ENCODE measurements at regions not wholly inside any gene's neighbourhood (a gene's known extent, or its start where the extent isn't known, plus 50 kb on each side); places are given as distances from the start of the nearest gene placed in this dataset.
"Not testable (repeated sequence)": the region's sequence is repeated elsewhere in the genome, so short reads cannot be mapped to it uniquely, and the experiment has no call there.

DNA sequence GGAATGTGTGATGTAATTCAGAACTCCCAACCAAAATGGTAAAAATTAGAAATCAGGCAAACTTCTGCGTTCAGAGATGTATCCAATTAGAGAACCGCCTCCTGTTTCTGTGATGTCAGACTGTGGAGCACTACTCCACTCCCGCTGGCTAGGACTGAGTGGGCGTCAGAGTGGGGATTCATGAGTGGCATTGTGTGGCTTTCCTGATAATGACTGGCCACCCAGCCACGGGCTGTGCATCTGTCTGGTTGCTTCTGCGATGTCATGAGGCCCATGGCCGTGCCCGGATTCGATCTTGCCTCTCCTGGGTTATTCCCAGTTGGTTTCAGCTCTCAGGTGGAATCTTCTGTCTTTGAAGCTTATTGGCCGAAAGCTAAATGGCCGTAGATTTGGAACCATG is 87.1 kb upstream of the KCNA1 start:
- no peak for DNase-seq (ENCODE audit: low read depth in 2 of 2)

DNA sequence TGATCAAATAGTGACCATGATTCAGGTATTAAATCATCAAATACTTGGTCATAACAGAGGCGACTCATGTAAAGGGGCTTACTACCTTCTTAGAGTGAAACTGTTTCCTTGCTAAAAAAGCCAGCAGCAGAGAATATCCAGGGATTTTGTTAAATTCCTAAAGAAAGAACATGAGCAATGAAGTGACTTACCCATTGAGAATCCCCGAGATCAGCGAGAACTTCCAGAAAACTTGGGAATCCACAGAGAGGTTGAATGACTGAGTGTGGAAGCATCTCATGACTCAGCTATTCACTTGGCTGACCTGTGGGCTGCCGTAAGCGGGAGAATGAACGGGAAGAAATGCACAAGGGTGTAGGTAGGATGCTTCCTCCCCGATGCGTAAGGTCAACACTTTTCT is 85.3 kb upstream of the KCNA1 start:
- DNase-seq (ENCODE audit: low read depth in 2 of 2) = peak; percentile 74 to 75

DNA sequence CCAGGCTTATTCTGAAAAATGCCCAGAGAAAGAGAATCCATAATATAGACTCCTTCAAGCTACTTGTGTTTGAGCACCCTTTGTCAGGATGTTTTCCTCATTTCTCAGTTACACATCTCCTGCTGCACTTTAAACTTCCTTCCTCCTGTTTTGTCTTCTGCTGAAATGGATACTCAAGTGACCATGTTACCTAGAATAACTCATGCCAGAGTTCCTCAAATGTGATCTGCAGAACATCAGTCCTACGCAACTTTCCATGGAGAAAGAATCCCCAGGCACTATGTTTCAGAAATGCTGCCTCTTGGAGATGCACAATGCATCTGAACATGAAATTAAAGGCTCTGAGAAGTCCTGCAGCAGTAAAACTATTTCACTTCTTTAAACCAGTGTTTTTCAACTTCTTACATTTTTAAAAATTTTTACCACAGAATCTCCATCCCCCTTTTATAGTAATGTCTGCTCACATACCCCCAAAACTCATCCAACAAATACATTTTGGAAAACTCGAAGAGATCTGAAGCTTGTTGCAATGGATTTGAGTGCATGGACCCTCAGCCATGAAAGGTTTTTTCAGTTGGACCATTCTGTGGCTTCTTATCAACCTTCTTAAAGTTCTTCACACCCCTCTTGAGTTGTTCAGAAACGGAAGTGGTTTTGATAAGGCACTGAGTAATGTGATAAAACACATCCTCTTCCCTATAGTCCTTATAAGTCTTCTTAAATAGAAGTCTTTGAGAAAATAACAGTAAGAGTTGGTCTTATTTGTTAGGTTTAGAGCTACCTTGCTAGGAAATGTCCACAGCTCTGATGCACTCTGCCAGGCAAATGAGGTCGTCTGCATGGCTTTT is 84.5 kb upstream of the KCNA1 start:
- DNase-seq (ENCODE audit: low read depth in 2 of 2) = no peak

DNA sequence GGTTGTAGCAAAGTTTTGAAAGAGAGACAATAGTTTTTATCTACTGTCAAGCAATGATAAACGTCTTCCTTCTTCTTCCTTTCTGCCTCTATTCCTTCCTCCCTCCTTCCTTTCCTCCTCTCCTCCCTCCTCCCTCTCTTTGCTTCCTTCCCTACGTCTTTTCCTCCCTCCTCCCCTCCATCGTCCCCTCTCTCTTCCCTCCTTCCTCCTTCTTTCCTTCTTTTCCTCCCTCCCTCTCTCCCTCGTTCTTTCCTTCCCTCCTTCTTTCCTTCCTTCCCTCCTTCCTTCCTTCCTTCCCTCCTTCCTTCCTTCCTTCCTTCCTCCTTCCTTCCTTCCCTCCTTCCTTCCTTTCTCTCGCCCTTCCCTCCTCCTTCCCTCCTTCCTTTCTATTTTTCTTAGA is 82.8 kb upstream of the KCNA1 start:
- no peak for DNase-seq (ENCODE audit: low read depth in 2 of 2)

DNA sequence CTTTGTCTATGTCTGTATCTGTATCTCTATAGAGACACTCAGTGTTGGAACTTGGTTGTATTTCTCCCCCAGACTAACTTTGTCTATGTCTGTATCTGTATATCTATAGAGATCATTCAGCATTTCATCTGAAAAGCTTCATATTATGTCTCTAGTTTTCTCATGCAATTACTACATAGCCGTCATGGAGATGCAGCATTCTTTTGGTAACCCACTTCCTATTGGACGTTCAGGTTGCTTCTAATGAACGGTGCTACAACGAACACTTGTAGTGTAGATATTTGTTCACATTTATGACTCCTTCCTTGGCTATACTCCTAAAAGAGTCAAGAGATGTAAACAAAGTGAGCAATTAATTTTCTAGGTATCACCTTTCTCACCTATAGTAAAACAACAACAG is 81.5 kb upstream of the KCNA1 start:
- DNase-seq (ENCODE audit: low read depth in 2 of 2) = no peak

DNA sequence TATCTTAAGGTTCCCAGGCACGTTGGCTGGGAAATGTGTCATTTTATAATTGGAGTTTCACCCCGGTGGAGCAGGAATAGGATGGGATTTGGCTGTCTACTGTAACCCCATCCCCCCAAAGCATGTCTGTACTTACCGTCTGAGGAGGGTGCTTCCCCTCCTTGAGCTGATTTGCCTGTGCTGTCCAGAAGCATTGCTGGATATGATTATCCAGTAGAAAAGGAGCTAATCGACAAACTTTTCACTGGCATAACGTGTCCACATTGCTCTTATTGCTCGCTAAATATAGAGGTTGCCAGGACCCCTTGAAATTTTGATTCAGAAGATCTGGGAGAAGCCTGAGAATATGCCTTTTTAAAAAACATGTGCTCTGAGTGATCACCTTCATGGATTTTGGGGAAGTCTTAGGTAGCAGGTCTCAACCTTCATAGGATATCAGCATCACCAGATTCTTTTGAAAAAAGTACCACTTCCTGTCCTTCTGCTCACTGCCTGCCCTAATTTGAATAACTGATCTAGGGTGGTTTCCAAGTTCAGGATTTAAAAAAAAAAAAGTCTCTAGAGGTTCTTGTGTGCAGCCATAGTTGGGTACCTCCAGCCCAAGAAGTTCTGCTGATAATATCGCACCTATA is 80.4 kb upstream of the KCNA1 start:
- no peak for DNase-seq (ENCODE audit: low read depth in 2 of 2)

DNA sequence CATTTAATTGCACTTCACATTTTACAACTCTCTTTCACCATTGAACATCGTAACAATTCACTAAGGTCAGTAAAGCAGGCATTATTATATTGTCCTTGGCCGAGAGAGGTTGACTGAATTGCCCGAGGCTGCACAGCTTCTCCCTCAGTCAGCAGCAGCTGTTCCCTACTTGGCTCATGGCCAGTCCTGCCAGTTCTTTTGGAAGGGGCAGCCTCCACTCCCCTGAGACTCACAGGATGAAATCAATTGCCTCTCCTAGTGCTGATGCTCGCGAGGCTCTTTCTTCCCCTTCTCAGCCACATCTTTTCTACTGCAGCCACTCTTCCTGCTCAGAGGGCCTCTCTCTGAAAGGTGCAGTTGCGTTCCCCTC is 79.9 kb upstream of the KCNA1 start:
- no peak for DNase-seq (ENCODE audit: low read depth in 2 of 2)

DNA sequence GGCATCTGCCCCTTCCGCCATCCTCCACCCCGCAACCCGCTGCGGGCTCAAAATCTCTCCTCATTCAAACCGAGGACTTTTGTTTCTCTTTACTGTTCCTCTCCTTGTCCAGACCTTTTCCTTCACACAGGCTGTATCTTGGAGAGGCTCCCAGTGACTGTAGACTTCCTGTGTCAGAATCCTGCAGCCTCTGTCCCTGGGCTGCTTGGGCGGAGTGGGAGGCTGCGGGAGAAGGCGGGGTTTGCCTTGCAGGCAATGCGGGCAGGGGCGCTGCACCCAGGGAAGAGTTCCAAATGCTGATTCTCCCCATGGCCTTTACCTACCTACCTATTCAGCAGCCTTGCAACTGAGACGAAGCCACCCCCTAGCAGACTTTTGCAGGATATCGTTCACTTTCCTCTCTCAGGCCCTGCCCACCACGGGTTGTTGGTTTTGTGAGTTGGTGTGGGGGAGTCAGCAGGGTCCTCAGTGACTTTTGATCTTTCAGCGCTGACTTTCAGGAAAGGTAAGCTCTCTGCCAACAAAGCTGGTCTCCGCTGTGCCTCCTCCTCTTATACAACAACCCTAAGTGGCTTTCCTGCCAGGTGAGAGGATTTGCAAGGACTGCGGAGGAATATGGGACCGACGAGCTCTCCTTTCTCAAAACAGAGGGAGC is 79.0 kb upstream of the KCNA1 start:
- DNase-seq (ENCODE audit: low read depth in 2 of 2) = no peak

DNA sequence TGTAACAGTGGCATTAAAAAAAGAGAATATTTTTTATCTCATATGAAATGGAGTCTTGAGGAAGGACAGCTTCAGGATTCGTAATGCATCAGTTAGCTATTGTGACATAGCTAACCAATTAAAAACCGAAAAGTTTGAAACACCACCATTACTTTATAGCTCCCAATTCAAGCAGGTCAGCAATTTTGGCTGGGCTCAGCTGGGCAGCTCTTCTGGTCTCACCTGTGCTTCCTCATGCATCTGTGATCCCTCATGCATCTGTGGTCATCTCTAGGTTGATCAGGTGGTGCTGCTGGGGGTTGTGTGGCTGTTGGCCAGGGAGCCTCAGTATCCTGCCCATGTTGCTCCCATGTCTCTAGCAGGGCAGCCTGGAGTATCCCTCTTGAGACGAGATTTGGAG is 76.7 kb upstream of the KCNA1 start:
- DNase-seq (ENCODE audit: low read depth in 2 of 2) = no peak

DNA sequence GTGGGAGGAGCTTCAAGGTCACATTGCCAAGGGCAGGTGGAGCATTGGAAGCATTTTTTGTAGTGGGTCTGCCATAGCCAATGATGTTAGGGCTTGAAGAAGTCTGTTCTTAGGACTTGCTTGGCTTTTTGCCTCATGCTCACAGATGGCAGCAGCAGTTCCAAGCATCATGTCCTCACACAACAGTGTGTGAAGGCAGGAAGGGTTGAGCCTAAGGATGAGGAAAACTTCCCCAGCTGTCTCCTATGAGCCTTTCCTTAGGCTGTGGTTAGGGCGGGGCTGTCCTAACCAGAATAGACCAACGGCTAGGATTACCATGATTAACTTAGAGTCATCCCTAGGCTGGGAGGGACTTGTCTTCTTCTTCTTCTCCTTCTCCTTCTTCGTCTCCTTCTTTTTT is 76.2 kb upstream of the KCNA1 start:
- no peak for DNase-seq (ENCODE audit: low read depth in 2 of 2)

DNA sequence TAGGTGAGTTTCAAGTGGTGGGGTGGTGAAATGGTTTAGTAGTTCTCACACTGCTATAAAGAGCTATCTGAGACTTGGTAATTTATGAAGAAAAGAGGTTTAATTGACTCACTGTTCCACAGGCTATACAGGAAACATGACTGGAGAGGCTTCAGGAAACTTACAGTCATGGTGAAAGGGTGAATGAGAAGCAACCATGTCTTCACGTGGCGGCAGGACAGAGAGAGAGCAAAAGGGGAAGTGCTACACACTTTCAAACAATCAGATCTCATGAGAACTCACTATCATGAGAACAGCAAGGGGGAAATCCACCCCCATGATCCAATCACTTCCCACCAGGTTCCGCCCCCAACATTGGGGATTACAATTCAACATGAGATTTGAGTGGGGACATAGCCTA is 67.3 kb upstream of the KCNA1 start:
- DNase-seq (ENCODE audit: low read depth in 2 of 2) = not testable (repeated sequence)

DNA sequence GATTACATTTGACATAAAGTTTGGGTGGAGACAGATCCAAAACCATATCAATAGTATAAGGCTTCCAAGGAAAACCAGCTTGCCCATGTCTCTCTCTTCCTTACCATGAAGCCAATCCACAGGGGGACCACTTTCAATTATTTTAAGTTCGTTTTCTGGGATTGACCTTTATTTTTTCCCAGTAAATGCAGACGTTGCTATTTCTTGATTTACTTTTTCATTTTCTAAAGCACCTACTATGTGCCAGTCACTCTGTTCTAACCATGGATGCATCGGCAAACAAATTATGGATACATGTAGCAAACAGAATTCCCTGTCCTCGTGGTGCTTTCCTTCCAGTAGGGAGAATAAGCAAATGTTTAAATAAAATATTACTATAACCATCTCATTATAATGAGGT is 65.8 kb upstream of the KCNA1 start:
- no peak for DNase-seq (ENCODE audit: low read depth in 2 of 2)

DNA sequence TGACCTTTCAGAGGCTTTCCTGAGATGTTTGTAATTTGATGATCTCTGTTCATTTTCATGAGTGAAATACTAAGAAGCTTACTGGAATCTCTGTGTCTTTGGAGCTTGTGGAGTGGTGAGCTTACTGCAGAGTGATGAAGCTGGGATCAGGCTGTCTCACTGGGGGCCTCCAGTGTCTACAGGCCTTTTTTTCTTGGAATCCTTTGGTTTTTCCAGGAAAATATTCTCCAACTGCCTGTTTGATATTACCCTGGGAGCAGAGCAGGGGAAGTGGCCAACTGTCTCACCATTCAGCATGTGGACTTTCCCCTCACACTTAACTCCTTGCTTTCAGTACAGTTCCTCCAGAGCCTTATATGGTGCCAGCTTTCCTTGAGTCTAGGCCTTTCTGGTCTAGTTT is 62.0 kb upstream of the KCNA1 start:
- no peak for DNase-seq (ENCODE audit: low read depth in 2 of 2)

DNA sequence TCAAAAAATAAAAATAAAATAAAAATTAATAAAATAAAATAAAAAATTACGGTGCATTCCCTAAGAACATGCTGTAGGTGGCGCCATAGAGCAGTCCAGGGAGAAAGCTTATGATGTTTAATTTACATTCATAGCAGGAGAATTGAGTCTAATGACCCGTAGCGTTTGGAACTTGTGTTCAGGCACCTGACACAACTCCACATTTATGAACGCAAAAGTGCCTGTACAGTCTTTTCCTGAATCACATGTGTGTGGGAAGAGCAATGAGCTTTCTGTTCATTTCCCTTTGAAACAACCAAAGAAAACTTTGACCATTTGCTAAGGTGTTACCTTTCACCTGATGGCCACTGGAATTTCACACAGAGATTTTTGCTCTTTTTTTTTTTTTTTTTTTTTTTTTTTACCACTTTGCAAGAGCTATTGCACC is 60.6 kb upstream of the KCNA1 start:
- DNase-seq (ENCODE audit: low read depth in 2 of 2) = peak; percentile 11 to 14

DNA sequence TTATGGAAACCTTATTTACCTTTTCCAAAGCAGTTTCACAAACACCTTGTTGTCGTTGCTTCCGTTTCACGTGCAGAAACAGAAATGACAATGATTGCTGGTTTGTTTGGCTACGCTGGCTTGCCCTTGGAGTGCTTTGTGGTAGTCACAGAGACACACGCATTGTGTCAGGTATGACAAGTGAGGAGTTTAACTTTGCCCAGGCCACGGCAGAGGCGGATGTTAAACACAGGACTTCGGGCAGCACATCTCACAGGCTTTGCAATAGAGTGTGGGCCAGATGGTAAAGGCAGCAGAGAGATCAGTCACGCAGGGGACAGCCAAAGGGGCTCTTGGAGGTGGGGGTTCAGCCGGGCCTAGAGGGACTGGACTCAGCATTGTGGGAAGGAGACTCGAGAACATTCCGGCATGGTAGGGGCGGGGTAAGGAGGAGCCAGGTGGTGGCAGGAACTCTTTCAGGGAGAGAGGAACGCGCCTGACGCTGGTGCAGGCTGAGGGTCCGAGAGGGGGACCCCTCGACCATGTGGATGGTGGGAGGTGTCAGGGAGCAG is 59.8 kb upstream of the KCNA1 start:
- no peak for DNase-seq (ENCODE audit: low read depth in 2 of 2)

DNA sequence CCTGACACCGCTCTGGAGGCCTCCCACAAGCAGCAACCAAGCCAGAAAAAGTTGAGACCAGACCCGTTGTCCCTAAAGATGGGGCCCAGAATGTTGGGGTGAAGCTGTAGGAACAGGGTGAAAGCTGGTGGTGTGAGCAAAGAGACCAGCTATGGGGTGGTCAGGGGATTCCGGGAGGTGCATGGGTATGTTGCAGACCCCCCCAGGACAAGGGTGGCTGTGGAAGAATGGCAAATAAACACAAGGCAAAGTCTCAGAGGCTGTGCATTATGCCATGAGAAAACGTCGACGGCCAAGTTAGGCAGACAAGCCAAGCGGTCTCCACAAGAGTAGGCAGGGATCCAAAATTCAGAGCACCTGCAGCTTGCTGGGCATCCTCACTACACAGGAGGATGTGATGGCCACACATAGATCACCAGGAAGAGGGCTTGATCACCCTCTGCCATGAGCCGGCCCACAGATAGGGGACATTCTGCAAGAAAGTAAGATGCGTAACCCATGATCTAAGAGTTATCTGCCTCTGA is 58.8 kb upstream of the KCNA1 start:
- no peak for DNase-seq (ENCODE audit: low read depth in 2 of 2)

DNA sequence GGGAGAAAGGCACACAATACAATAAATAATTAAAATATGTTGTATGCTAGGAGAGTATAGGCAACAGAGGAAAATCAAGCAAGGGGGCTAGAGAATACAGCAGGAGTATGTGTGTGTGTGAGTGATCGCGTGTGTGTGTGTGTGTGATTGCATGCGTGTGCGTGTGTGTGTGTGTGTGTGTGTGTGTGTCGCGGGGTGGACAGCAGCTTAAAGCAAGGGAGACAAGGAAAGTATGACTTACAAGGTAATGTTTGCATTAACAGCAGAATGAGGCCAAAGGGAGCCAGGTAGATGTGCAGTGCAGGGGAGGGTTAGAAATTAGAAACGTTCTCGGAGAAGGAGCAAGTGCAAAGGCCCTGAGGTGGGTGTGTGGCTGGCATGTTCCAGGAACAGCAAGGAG is 57.4 kb upstream of the KCNA1 start:
- DNase-seq (ENCODE audit: low read depth in 2 of 2) = no peak

DNA sequence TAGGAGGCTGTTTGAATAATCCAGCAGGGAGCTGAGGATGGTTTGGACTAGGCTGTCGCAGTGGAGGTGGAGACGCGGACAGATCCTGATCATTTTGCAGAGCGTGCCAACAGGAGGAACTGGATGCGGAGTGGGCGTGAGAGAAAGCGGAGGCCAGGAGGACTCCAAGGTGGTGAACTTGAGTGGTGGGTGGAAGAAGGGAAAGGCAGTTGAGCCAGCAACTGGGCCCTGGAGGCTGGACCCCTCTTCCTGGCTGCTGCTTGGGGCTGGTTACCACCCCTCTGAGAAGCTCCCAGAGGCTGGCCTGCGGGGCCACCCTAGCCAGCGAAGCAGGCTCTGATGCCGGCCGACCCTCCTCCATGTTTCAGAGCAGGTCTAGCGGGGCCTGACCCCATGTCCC is 56.8 kb upstream of the KCNA1 start:
- DNase-seq (ENCODE audit: low read depth in 2 of 2) = no peak

DNA sequence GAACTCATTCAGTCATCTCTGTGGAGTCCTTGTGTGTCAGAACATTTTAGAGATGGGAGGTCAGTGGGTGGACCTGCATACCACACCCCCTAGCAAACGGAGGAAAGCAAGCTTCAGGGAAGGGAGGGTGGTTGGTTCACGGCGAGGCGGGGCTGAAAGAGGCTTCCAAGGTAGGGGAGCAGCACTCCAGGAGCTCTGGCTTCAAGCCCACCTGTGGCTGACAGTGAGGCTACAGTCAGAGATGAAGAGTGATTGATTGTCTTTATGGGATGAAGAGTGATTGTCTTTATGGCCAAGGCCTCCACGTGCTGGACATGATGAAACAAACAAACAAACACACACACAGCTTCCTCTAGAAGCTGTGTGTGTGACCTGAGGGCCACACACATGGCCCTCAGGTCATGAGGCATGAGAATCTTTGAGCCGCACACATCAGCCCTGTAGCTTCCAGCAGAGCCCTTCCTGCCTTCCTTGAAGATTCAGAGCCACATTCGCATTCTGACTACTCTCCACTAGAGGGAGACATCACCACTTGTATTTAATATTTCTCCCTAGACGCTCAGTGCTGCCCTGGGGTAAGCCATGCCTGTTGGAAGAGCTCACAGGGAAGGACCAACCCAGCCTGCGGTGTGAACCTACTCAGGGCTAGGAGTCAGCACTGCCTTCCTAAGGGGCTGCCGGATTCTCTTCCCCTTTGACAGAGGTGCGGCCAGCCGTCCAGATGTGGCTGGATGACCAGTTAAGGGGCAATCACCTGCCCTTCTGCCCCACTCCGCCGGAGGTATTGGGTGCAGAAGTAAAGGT is 54.4 kb upstream of the KCNA1 start:
- peak; percentile 67 to 74 for DNase-seq (ENCODE audit: low read depth in 2 of 2)

DNA sequence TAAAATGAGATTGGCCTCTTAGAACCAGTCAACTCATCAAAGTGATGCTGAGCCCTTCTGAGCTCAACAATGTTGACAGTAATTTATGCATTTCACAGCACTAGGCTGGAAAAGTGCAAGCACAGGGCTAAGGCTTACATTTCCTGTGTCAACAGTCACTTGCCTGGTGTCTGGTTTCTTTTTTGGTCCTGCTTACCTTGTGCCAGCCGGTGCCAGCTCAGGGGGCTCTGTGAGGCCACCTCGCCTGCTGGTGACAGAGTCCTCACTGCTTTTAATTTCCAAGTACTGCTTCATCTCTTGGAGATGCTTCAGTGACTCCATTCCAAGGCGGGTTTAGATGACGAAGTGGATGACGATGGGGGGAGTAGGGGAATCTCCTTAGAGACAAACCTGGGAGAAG is 53.1 kb upstream of the KCNA1 start:
- no peak for DNase-seq (ENCODE audit: low read depth in 2 of 2)

DNA sequence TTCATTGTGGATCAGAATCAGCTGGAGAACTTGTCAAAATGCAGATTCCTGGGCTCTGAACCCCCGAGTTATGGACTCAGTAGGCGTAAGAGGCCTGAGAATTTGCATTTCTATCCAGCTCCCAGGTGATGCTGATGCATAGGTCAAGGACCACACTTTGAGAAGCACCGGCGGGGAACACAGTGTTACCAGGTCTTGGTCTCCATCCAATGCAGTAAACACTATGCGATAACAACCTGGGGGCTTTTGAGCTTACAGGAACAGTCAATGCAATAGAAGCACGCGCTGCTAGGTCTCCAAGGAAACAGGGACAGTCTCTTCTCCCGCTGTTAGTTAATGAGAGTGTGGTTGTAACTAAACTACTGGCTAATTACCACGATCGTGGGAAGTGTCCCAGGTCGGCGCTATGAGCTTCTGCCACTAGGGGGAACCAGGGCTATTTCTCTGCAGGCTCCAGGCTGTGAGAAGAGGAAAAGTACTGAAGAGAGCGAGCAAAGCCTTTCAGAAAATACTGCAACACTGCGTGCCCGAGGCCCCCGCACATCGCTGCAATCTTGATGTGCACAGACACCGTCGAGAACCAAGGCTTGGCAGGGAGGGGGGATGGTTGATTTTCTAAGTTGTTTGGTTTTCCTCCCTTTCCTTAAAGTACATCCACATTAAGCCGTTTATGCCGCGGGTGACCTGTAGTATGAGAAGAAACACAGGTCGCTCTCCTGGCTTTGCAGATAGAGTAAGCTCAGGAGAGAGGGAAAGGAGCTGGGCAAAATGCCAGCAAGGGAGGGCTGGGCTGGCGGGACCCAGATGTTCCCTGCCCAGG is 52.0 kb upstream of the KCNA1 start:
- peak; percentile 37 to 46 for DNase-seq (ENCODE audit: low read depth in 2 of 2)
